ENCODE measurements at regions not wholly inside any gene's neighbourhood (a gene's known extent, or its start where the extent isn't known, plus 50 kb on each side); places are given as distances from the start of the nearest gene placed in this dataset.

GRCh38 chr2:128894896-128895295 lies 576.2 kb upstream of the HS6ST1 start:
- Mint-ChIP-seq H3K9me3 (peaks cover 0 to 2% of the 10 kb centered on the region in 2 donors), H3K27ac (no peak overlapping the region), H3K36me3 (no peaks in the 10 kb centered on the region)
- ATAC-seq (no peak), DNase-seq (ENCODE audit: low spot score in 2 of 2) (no peak)

GRCh38 chr2:128901572-128902391 lies 583.1 kb upstream of the HS6ST1 start:
- Mint-ChIP-seq H3K9me3 (no peaks in the 10 kb centered on the region), H3K36me3 (no peaks in the 10 kb centered on the region), H3K27ac (no peak overlapping the region)
- ATAC-seq, result no peak
- no peak for DNase-seq (ENCODE audit: low spot score in 2 of 2)

GRCh38 chr2:128903637-128904036 lies 585.0 kb upstream of the HS6ST1 start:
- ATAC-seq, result no peak
- no peaks in the 10 kb centered on the region for H3K36me3 Mint-ChIP-seq
- no peaks in the 10 kb centered on the region for H3K9me3 Mint-ChIP-seq
- DNase-seq (ENCODE audit: low spot score in 2 of 2), result no peak
- H3K27ac Mint-ChIP-seq, result no peak overlapping the region

GRCh38 chr2:128911276-128911675 lies 592.6 kb upstream of the HS6ST1 start:
- H3K9me3 Mint-ChIP-seq, result peaks cover 0 to 5% of the 10 kb centered on the region in 2 donors
- DNase-seq (ENCODE audit: low spot score in 2 of 2) (no peak), ATAC-seq (no peak)
- H3K27ac Mint-ChIP-seq, result no peak overlapping the region
- no peaks in the 10 kb centered on the region for H3K36me3 Mint-ChIP-seq

- peaks cover 7 to 14% of the 10 kb centered on the region in 2 donors for H3K9me3 Mint-ChIP-seq
- DNase-seq (ENCODE audit: low spot score in 2 of 2) (no peak), ATAC-seq (no peak)
- H3K36me3 Mint-ChIP-seq, result peaks cover 0 to 4% of the 10 kb centered on the region in 2 donors
- no peak overlapping the region for H3K27ac Mint-ChIP-seq
These were observed 595.7 kb upstream of the HS6ST1 start for GRCh38 chr2:128914320-128914719.

GRCh38 chr2:128921751-128922150 lies 603.1 kb upstream of the HS6ST1 start:
- Mint-ChIP-seq H3K9me3 (peaks cover 11 to 16% of the 10 kb centered on the region in 2 donors), H3K27ac (no peak overlapping the region), H3K36me3 (peaks cover 0 to 4% of the 10 kb centered on the region in 2 donors)
- no peak for DNase-seq (ENCODE audit: low spot score in 2 of 2)
- ATAC-seq, result no peak

- H3K36me3 Mint-ChIP-seq, result peaks cover 0 to 4% of the 10 kb centered on the region in 2 donors
- H3K27ac Mint-ChIP-seq, result no peak overlapping the region
- DNase-seq (ENCODE audit: low spot score in 2 of 2) (no peak), ATAC-seq (no peak)
- H3K9me3 Mint-ChIP-seq, result peaks cover 11 to 16% of the 10 kb centered on the region in 2 donors
These were observed 603.5 kb upstream of the HS6ST1 start for GRCh38 chr2:128922154-128922553.

- Mint-ChIP-seq H3K36me3 (no peaks in the 10 kb centered on the region), H3K27ac (no peak overlapping the region), H3K9me3 (peaks cover 0 to 9% of the 10 kb centered on the region in 2 donors)
- ATAC-seq, result no peak
- DNase-seq (ENCODE audit: low spot score in 2 of 2), result no peak
These were observed 607.0 kb upstream of the HS6ST1 start for GRCh38 chr2:128925631-128926030.

- H3K9me3 Mint-ChIP-seq, result no peaks in the 10 kb centered on the region
- no peak overlapping the region for H3K27ac Mint-ChIP-seq
- no peak for DNase-seq (ENCODE audit: low spot score in 2 of 2)
- H3K36me3 Mint-ChIP-seq, result no peaks in the 10 kb centered on the region
- ATAC-seq, result no peak
These were observed 611.4 kb upstream of the HS6ST1 start for GRCh38 chr2:128930101-128930500.

GRCh38 chr2:128940378-128940777 lies 621.7 kb upstream of the HS6ST1 start:
- no peak overlapping the region for H3K27ac Mint-ChIP-seq
- ATAC-seq, result no peak
- H3K36me3 Mint-ChIP-seq, result no peaks in the 10 kb centered on the region
- H3K9me3 Mint-ChIP-seq, result peaks cover 6 to 12% of the 10 kb centered on the region in 2 donors
- no peak for DNase-seq (ENCODE audit: low spot score in 2 of 2)

- Mint-ChIP-seq H3K36me3 (peaks cover 0 to 4% of the 10 kb centered on the region in 2 donors), H3K27ac (no peak overlapping the region), H3K9me3 (peaks cover 10 to 20% of the 10 kb centered on the region in 2 donors)
- ATAC-seq, result no peak
- DNase-seq (ENCODE audit: low spot score in 2 of 2), result no peak
These were observed 623.1 kb upstream of the HS6ST1 start for GRCh38 chr2:128941751-128942150.

- no peak overlapping the region for H3K27ac Mint-ChIP-seq
- no peak for DNase-seq (ENCODE audit: low spot score in 2 of 2)
- peak in 1 of 2 donors; percentile 14 for ATAC-seq
- peaks cover 7 to 15% of the 10 kb centered on the region in 2 donors for H3K9me3 Mint-ChIP-seq
- H3K36me3 Mint-ChIP-seq, result peaks cover 0 to 4% of the 10 kb centered on the region in 2 donors
These were observed 630.7 kb upstream of the HS6ST1 start for GRCh38 chr2:128949360-128949759.

- DNase-seq (ENCODE audit: low spot score in 2 of 2), result no peak
- ATAC-seq, result no peak
- Mint-ChIP-seq H3K27ac (no peak overlapping the region), H3K36me3 (peaks cover 0 to 4% of the 10 kb centered on the region in 2 donors), H3K9me3 (peaks cover 7 to 15% of the 10 kb centered on the region in 2 donors)
These were observed 632.1 kb upstream of the HS6ST1 start for GRCh38 chr2:128950758-128951157.

- peaks cover 3 to 18% of the 10 kb centered on the region in 2 donors for H3K9me3 Mint-ChIP-seq
- no peak overlapping the region for H3K27ac Mint-ChIP-seq
- no peaks in the 10 kb centered on the region for H3K36me3 Mint-ChIP-seq
- ATAC-seq (no peak), DNase-seq (ENCODE audit: low spot score in 2 of 2) (no peak)
These were observed 639.6 kb upstream of the HS6ST1 start for GRCh38 chr2:128958241-128958640.

- Mint-ChIP-seq H3K27ac (no peak overlapping the region), H3K36me3 (no peaks in the 10 kb centered on the region), H3K9me3 (peaks cover 0 to 1% of the 10 kb centered on the region in 2 donors)
- no peak for DNase-seq (ENCODE audit: low spot score in 2 of 2)
- ATAC-seq, result no peak
These were observed 649.0 kb upstream of the HS6ST1 start for GRCh38 chr2:128967646-128968045.

GRCh38 chr2:128969374-128969773 lies 650.7 kb upstream of the HS6ST1 start:
- ATAC-seq (no peak), DNase-seq (ENCODE audit: low spot score in 2 of 2) (no peak)
- Mint-ChIP-seq H3K36me3 (no peaks in the 10 kb centered on the region), H3K9me3 (no peaks in the 10 kb centered on the region), H3K27ac (no peak overlapping the region)

GRCh38 chr2:128970332-128971116 lies 651.9 kb upstream of the HS6ST1 start:
- DNase-seq (ENCODE audit: low spot score in 2 of 2) (no peak), ATAC-seq (no peak)
- no peaks in the 10 kb centered on the region for H3K9me3 Mint-ChIP-seq
- no peak overlapping the region for H3K27ac Mint-ChIP-seq
- H3K36me3 Mint-ChIP-seq, result no peaks in the 10 kb centered on the region

All from activated naive CD4-positive, alpha-beta T cell treated with anti-CD3 and anti-CD28 coated beads, Interleukin-2, amount 50 U/mL, for 72 hours (primary cell).